Activated CD8-positive, alpha-beta memory T cell treated with anti-CD3 and anti-CD28 coated beads for 48 hours (primary cell): ENCODE measurements at regions not wholly inside any gene's neighbourhood (a gene's known extent, or its start where the extent isn't known, plus 50 kb on each side); places are given as distances from the start of the nearest gene placed in this dataset.
"Not testable (repeated sequence)": the region's sequence is repeated elsewhere in the genome, so short reads cannot be mapped to it uniquely, and the experiment has no call there.

Source experiments
- DNase-seq, 3 experiments: peaks; one replicate each; pipeline ENCODE4 v3.0.0-alpha.2; 2020; ENCODE audit warnings: low read depth in 2 of 3, low spot score in 2 of 3

GRCh38 chr2:16395601-16396000, 270.0 kb downstream of the CYRIA start:
- DNase-seq = no peak

GRCh38 chr2:16394986-16395550, 270.6 kb downstream of the CYRIA start:
- no peak for DNase-seq

- DNase-seq = no peak
These were observed 271.3 kb downstream of the CYRIA start for GRCh38 chr2:16394072-16394985.

- no peak for DNase-seq
These were observed 272.0 kb downstream of the CYRIA start for GRCh38 chr2:16393500-16394071.

GRCh38 chr2:16392647-16393499, 272.8 kb downstream of the CYRIA start:
- DNase-seq = no peak

GRCh38 chr2:16391986-16392385, 273.6 kb downstream of the CYRIA start:
- no peak for DNase-seq

- DNase-seq = no peak
These were observed 275.1 kb downstream of the CYRIA start for GRCh38 chr2:16390561-16390960.

- DNase-seq = no peak
These were observed 276.0 kb downstream of the CYRIA start for GRCh38 chr2:16389611-16390010.

GRCh38 chr2:16388199-16388830, 277.3 kb downstream of the CYRIA start:
- not testable (repeated sequence) for DNase-seq

GRCh38 chr2:16387461-16387984, 278.1 kb downstream of the CYRIA start:
- no peak for DNase-seq

GRCh38 chr2:16386431-16386830, 279.2 kb downstream of the CYRIA start:
- DNase-seq = no peak

GRCh38 chr2:16386031-16386430, 279.6 kb downstream of the CYRIA start:
- no peak for DNase-seq

- DNase-seq = no peak
These were observed 280.3 kb downstream of the CYRIA start for GRCh38 chr2:16385341-16385740.

- DNase-seq = no peak
These were observed 282.2 kb downstream of the CYRIA start for GRCh38 chr2:16383411-16383810.

GRCh38 chr2:16382451-16382850, 283.2 kb downstream of the CYRIA start:
- DNase-seq = no peak

GRCh38 chr2:16381511-16381910, 284.1 kb downstream of the CYRIA start:
- DNase-seq = no peak

- DNase-seq = not testable (repeated sequence)
These were observed 285.7 kb downstream of the CYRIA start for GRCh38 chr2:16379901-16380300.

- not testable (repeated sequence) for DNase-seq
These were observed 286.6 kb downstream of the CYRIA start for GRCh38 chr2:16379061-16379460.

- no peak for DNase-seq
These were observed 287.6 kb downstream of the CYRIA start for GRCh38 chr2:16378031-16378430.

- DNase-seq = no peak
These were observed 289.7 kb downstream of the CYRIA start for GRCh38 chr2:16375981-16376380.

GRCh38 chr2:16375351-16375750, 290.3 kb downstream of the CYRIA start:
- DNase-seq = no peak
